Liver (tissue), 8 donors: ENCODE measurements at regions not wholly inside any gene's neighbourhood (a gene's known extent, or its start where the extent isn't known, plus 50 kb on each side); places are given as distances from the start of the nearest gene placed in this dataset.

ENCODE experiments used
- DNase-seq: peaks from one replicate; pipeline ENCODE4 v3.0.0-alpha.2; 2017; ENCODE audit warnings: low spot score
- H3K27ac ChIP-seq, 2 donors: one replicate each; pipeline ENCODE4 v1.7.0; 2013; ENCODE audit warnings: inconsistent platforms in 2 of 2, low read length in 2 of 2, control low read depth in 1 of 2, low read depth in 1 of 2, mild to moderate bottlenecking in 1 of 2
- H3K27me3 ChIP-seq, 4 donors: one replicate each; pipeline versions ENCODE4 v1.6.1 to v1.7.0; 2013; ENCODE audit warnings: low read length in 3 of 4, inconsistent platforms in 1 of 4, mild to moderate bottlenecking in 1 of 4, moderate library complexity in 1 of 4; ENCODE audit not compliant: control insufficient read depth in 4 of 4, insufficient read depth in 4 of 4
- H3K36me3 ChIP-seq, 4 donors: one replicate each; pipeline versions ENCODE4 v1.6.1 to v1.7.0; 2013; ENCODE audit warnings: low read length in 3 of 4, mild to moderate bottlenecking in 3 of 4, low read depth in 1 of 4, moderate library complexity in 1 of 4; ENCODE audit not compliant: control insufficient read depth in 4 of 4, insufficient read depth in 3 of 4
- H3K4me1 ChIP-seq, 4 donors: one replicate each; pipeline versions ENCODE4 v1.6.1 to v1.7.0; 2013; ENCODE audit warnings: low read length in 3 of 4, mild to moderate bottlenecking in 3 of 4, moderate library complexity in 1 of 4; ENCODE audit not compliant: control insufficient read depth in 4 of 4, insufficient read depth in 4 of 4
- H3K4me3 ChIP-seq, 3 donors: one replicate each; pipeline versions ENCODE4 v1.6.1 to v1.7.0; 2013; ENCODE audit warnings: low read length in 3 of 3, control low read depth in 1 of 3, low read depth in 1 of 3, mild to moderate bottlenecking in 1 of 3
- H3K9ac ChIP-seq, 2 donors: one replicate each; pipeline ENCODE4 v1.7.0; 2013; ENCODE audit warnings: low read length in 2 of 2, mild to moderate bottlenecking in 2 of 2, moderate library complexity in 2 of 2, control low read depth in 1 of 2, low read depth in 1 of 2
- H3K9me3 ChIP-seq, 4 donors: one replicate each; pipeline versions ENCODE4 v1.6.1 to v1.7.0; 2013; ENCODE audit warnings: low read length in 3 of 4; ENCODE audit not compliant: control insufficient read depth in 4 of 4
- ATF3 ChIP-seq: IDR thresholded peaks from 2 replicates; pipeline ENCODE4 v1.6.1; 2016; ENCODE audit warnings: antibody characterized with exemption
- CTCF ChIP-seq: fragments of 150-350 bp; IDR thresholded peaks from 2 replicates; pipeline ENCODE4 v1.5.1; 2017; ENCODE audit warnings: improper control_type of control experiment, low read depth, low read length; ENCODE audit not compliant: missing input control
- EGR1 ChIP-seq, 2 donors: IDR thresholded peaks; 2 replicates each; pipeline ENCODE4 v1.6.1; 2016 to 2018; ENCODE audit warnings: antibody characterized with exemption in 2 of 2, low read depth in 2 of 2
- FOXA2 ChIP-seq: IDR thresholded peaks from 2 replicates; pipeline ENCODE4 v1.6.1; 2016; ENCODE audit warnings: antibody characterized with exemption
- HNF4A ChIP-seq, 2 donors: conservative IDR thresholded peaks; 2 replicates each; pipeline ENCODE4 v1.6.1; 2016; ENCODE audit warnings: antibody characterized with exemption in 2 of 2, mild to moderate bottlenecking in 2 of 2
- JUND ChIP-seq, 2 donors: IDR thresholded peaks; 2 replicates each; pipeline ENCODE4 v1.6.1; 2016; ENCODE audit warnings: antibody characterized with exemption in 2 of 2
- REST ChIP-seq: IDR thresholded peaks from 2 replicates; pipeline ENCODE4 v1.6.1; 2016; ENCODE audit warnings: antibody characterized with exemption, mild to moderate bottlenecking
- RXRA ChIP-seq, 2 donors: IDR thresholded peaks; 2 replicates each; pipeline ENCODE4 v1.6.1; 2017 to 2018; ENCODE audit warnings: antibody characterized with exemption in 2 of 2, mild to moderate bottlenecking in 1 of 2
- TAF1 ChIP-seq: conservative IDR thresholded peaks from 2 replicates; pipeline ENCODE4 v1.6.1; 2016; ENCODE audit warnings: antibody characterized with exemption, mild to moderate bottlenecking
- YY1 ChIP-seq: IDR thresholded peaks from 2 replicates; pipeline ENCODE4 v1.6.1; 2016; ENCODE audit warnings: antibody characterized with exemption, mild to moderate bottlenecking
- WGBS: extraction: QIAGEN DNeasy Blood & Tissue Kit; methylation state at CpG from one replicate; pipeline ENCODE4 v1.1.7; 2013; 5-methylcytosine and 5-hydroxymethylcytosine counted together
- donor health status: healthy.
- donor health status: healthy.
- donor health status: healthy.
- donor health status: healthy.
- donor health status: healthy.

GRCh38 chrX:109266034-109266433 is 215.9 kb downstream of the GUCY2F start:
- Histone ChIP-seq H3K4me3 (no peak overlapping the region), H3K9ac (no peak overlapping the region), H3K4me1 (no peaks in the 10 kb centered on the region), H3K9me3 (peaks cover 0 to 4% (median under 1%) of the 10 kb centered on the region in 4 donors), H3K36me3 (no peaks in the 10 kb centered on the region), H3K27ac (no peak overlapping the region), H3K27me3 (peaks cover 0 to 8% (median 0%) of the 10 kb centered on the region in 4 donors)
- TF ChIP-seq ATF3 (no peak), EGR1 (IDR thresholded peaks at IDR 0.05; ENCODE audit: low read depth in 2 of 2) (no peak)
- no peak for DNase-seq

- no peak overlapping the region for H3K27ac ChIP-seq
- H3K36me3 ChIP-seq: no peaks in the 10 kb centered on the region
- no peak overlapping the region for H3K4me3 ChIP-seq
- WGBS: 81% methylated on average over 1 of the region's 1 CpG
- DNase-seq: no peak
- H3K9ac ChIP-seq: no peak overlapping the region
- H3K9me3 ChIP-seq: peaks cover 0 to 4% (median under 1%) of the 10 kb centered on the region in 4 donors
- peaks cover 0 to 5% (median 0%) of the 10 kb centered on the region in 4 donors for H3K27me3 ChIP-seq
- no peaks in the 10 kb centered on the region for H3K4me1 ChIP-seq
- TF ChIP-seq FOXA2 (no peak), RXRA (IDR thresholded peaks at IDR 0.05) (no peak)
These were observed 217.0 kb downstream of the GUCY2F start for GRCh38 chrX:109264878-109265277.

- H3K36me3 ChIP-seq: no peaks in the 10 kb centered on the region
- H3K27me3 ChIP-seq: peaks cover 0 to 2% (median 0%) of the 10 kb centered on the region in 4 donors
- 43% methylated on average over 2 of the region's 2 CpGs for WGBS
- H3K9ac ChIP-seq: no peak overlapping the region
- no peak for DNase-seq
- H3K27ac ChIP-seq: no peak overlapping the region
- peak; percentile 50 for TF ChIP-seq REST
- TF ChIP-seq YY1: no peak
- no peak for TF ChIP-seq HNF4A (conservative IDR thresholded peaks at IDR 0.05)
- no peak for TF ChIP-seq ATF3
- TF ChIP-seq JUND (IDR thresholded peaks at IDR 0.05): no peak
- H3K9me3 ChIP-seq: peaks cover 0 to 4% (median under 1%) of the 10 kb centered on the region in 4 donors
- H3K4me3 ChIP-seq: no peak overlapping the region
- no peaks in the 10 kb centered on the region for H3K4me1 ChIP-seq
These were observed 220.6 kb downstream of the GUCY2F start for GRCh38 chrX:109261279-109261678.

GRCh38 chrX:109252789-109253188 is 229.1 kb downstream of the GUCY2F start:
- TF ChIP-seq REST: no peak
- no peak for TF ChIP-seq CTCF
- no peak for TF ChIP-seq HNF4A (conservative IDR thresholded peaks at IDR 0.05)
- TF ChIP-seq TAF1: no peak
- WGBS: 83% methylated on average over 2 of the region's 2 CpGs
- H3K9me3 ChIP-seq: peaks cover 0 to 3% (median 0%) of the 10 kb centered on the region in 4 donors
- H3K36me3 ChIP-seq: no peaks in the 10 kb centered on the region
- no peak overlapping the region for H3K9ac ChIP-seq
- DNase-seq: no peak
- H3K27ac ChIP-seq: no peak overlapping the region
- H3K27me3 ChIP-seq: peaks cover 0 to 2% (median 0%) of the 10 kb centered on the region in 4 donors
- no peak overlapping the region for H3K4me3 ChIP-seq
- no peaks in the 10 kb centered on the region for H3K4me1 ChIP-seq
